HEK293T (cell line): ENCODE measurements at regions not wholly inside any gene's neighbourhood (a gene's known extent, or its start where the extent isn't known, plus 50 kb on each side); places are given as distances from the start of the nearest gene placed in this dataset.
"Not testable (repeated sequence)": the region's sequence is repeated elsewhere in the genome, so short reads cannot be mapped to it uniquely, and the experiment has no call there.

Source experiments
- CTCF ChIA-PET: fragments of 350-600 bp; formaldehyde crosslinking; extraction: SDS; loops from one replicate; lab custom pipeline; 2021; ENCODE audit warnings: antibody characterized with exemption, inconsistent platforms; lab: Yijun Ruan, JAX
- POLR2A ChIA-PET: fragments of 350-600 bp; formaldehyde crosslinking; extraction: SDS; loops from one replicate; lab custom pipeline; 2020; ENCODE audit warnings: antibody characterized with exemption, inconsistent platforms; lab: Yijun Ruan, JAX
- DNase-seq: peaks from one replicate; pipeline ENCODE4 v3.0.0; 2012; ENCODE audit warnings: mixed read lengths; ENCODE audit errors: extremely low spot score
- ARNT ChIP-seq: fragments of 450-650 bp; IDR thresholded peaks from 2 replicates; pipeline ENCODE4 v1.6.1; 2017; ENCODE audit warnings: mild to moderate bottlenecking
- BHLHE40 ChIP-seq: fragments of 450-650 bp; IDR thresholded peaks from 2 replicates; pipeline ENCODE4 v1.6.1; 2016; ENCODE audit warnings: mild to moderate bottlenecking, moderate library complexity, borderline replicate concordance
- CTBP1 ChIP-seq: fragments of 450-650 bp; IDR thresholded peaks from 2 replicates; pipeline ENCODE4 v1.6.1; 2016; ENCODE audit warnings: borderline replicate concordance
- ELF4 ChIP-seq: fragments of 450-650 bp; IDR thresholded peaks from 2 replicates; pipeline ENCODE4 v1.6.1; 2017; ENCODE audit warnings: antibody characterized with exemption
- FOXA1 ChIP-seq: fragments of 450-650 bp; IDR thresholded peaks from 2 replicates; pipeline ENCODE4 v1.6.1; 2016; ENCODE audit warnings: mild to moderate bottlenecking
- FOXK2 ChIP-seq: fragments of 450-650 bp; IDR thresholded peaks from 2 replicates; pipeline ENCODE4 v1.6.1; 2016; ENCODE audit warnings: mild to moderate bottlenecking
- FOXM1 ChIP-seq: fragments of 450-650 bp; IDR thresholded peaks from 2 replicates; pipeline ENCODE4 v1.6.1; 2017; ENCODE audit warnings: mild to moderate bottlenecking, borderline replicate concordance
- HDGF ChIP-seq: fragments of 450-650 bp; IDR thresholded peaks from 2 replicates; pipeline ENCODE4 v1.6.1; 2017; ENCODE audit warnings: antibody characterized with exemption, borderline replicate concordance
- L3MBTL2 ChIP-seq: fragments of 450-650 bp; conservative IDR thresholded peaks from 2 replicates; pipeline ENCODE4 v1.6.1; 2016; ENCODE audit warnings: mild to moderate bottlenecking
- LEF1 ChIP-seq: fragments of 450-650 bp; IDR thresholded peaks from 2 replicates; pipeline ENCODE4 v1.6.1; 2017; ENCODE audit warnings: mild to moderate bottlenecking, borderline replicate concordance
- NFRKB ChIP-seq: fragments of 450-650 bp; IDR thresholded peaks from 2 replicates; pipeline ENCODE4 v1.6.1; 2016; ENCODE audit warnings: mild to moderate bottlenecking, moderate library complexity
- PKNOX1 ChIP-seq: fragments of 450-650 bp; IDR thresholded peaks from 2 replicates; pipeline ENCODE4 v1.6.1; 2016
- SP1 ChIP-seq: fragments of 450-650 bp; IDR thresholded peaks from 2 replicates; pipeline ENCODE4 v1.6.1; 2017
- SUZ12 ChIP-seq: fragments of 450-650 bp; IDR thresholded peaks from 2 replicates; pipeline ENCODE4 v1.6.1; 2016; ENCODE audit warnings: mild to moderate bottlenecking
- TARDBP ChIP-seq: fragments of 450-650 bp; IDR thresholded peaks from 2 replicates; pipeline ENCODE4 v1.6.1; 2016
- ZNF384 ChIP-seq: fragments of 450-650 bp; IDR thresholded peaks from 2 replicates; pipeline ENCODE4 v1.6.1; 2016

- ChIA-PET POLR2A (no interaction called here), CTCF (no interaction called here)
- no peak for DNase-seq
- TF ChIP-seq ZNF384: no peak
- TF ChIP-seq HDGF: no peak
- TF ChIP-seq ARNT: no peak
- TF ChIP-seq FOXM1: no peak
- no peak for TF ChIP-seq FOXK2
- TF ChIP-seq ELF4: peak; percentile 97
- TF ChIP-seq NFRKB: no peak
- TF ChIP-seq FOXA1: no peak
Observed at GRCh38 chr14:58771016-58771415, 133.3 kb downstream of the DACT1 start.

GRCh38 chr14:58772116-58772515 is 134.4 kb downstream of the DACT1 start:
- TF ChIP-seq L3MBTL2 (no peak), PKNOX1 (peak; percentile 73), ELF4 (no peak), BHLHE40 (no peak), FOXM1 (no peak), CTBP1 (peak; percentile 48; the same call in 1 of the 2 replicates), NFRKB (no peak), FOXA1 (no peak), ARNT (no peak), SUZ12 (no peak)
- ChIA-PET POLR2A (no interaction called here), CTCF (interaction anchor here (0.5 to 1.7 kb wide), 3 partner anchors 10 to 52 kb away, joined by 3 to 8 read pairs (median 4); no protein-coding TSS in a partner anchor)
- DNase-seq: no peak

DNA sequence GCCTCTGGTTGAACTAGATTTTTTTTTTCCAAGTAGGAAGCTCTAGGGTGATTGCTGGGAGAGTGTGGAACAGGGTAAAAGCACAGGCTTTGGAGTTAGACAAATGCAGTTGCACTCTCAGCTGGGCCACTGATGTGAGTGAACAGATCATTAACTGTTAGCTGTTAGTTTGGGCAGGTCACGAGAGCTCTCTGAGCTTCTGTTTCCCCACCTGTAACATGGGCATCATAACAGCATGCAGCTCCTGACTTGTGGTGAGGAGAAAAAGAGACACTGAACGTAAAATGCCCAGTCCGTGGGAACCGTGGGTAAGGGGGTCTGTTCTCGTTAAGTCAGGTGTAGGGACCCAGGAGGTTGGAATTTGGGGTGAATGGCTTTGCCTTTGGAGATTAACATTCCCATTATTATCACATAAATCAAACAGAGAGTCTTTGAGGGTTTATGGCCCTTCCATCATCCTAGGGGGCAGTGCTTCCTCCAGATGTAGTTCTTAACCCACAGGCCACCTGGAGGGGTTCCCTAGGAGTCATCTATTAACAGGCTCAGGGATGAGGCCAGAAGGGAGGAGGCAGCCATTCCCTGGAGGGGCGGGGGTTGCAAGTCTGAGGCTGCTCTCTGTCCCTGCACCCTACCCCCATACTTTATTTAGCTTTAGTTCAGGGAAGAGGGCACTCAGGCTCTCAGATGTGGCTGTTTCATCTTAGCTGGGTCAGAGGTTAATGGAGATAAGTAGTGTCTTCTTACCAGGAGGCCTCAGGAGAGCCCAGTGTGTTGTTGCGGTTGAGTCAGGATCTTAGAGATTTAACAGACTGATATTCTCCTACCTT is 135.2 kb downstream of the DACT1 start:
- ChIA-PET CTCF (interaction anchor here (0.5 to 1.7 kb wide), 5 partner anchors 9 to 134 kb away, joined by 3 to 8 read pairs (median 4); no protein-coding TSS in a partner anchor), POLR2A (interaction anchor here (1.2 kb wide), 1 partner anchor 135 kb away, joined by 5 read pairs; no protein-coding TSS in a partner anchor)
- peak; percentile 45 for DNase-seq

DNA sequence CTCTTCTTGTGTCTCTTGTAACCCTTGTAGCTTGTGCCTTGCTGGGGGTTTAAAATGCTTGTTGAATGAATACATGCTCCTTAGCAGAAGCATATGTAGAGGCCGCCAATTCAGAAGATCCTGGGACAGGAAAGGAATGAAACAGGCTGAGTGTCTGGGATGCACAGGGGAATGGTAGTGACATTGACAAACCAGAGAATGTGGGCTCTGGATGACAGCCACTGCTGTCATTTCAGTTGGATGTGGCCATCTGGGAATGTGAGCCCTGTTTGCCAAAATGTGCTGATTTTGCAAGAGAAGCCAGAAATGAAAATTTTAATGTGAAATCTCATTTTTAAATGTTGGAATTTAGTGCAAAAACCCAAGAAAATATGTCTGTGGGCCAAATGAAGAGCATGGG is 136.8 kb downstream of the DACT1 start:
- POLR2A ChIA-PET: no interaction called here
- no peak for TF ChIP-seq SP1
- TF ChIP-seq HDGF: no peak
- TF ChIP-seq L3MBTL2: no peak
- TF ChIP-seq SUZ12: no peak
- TF ChIP-seq BHLHE40: no peak
- TF ChIP-seq LEF1: no peak
- TF ChIP-seq TARDBP: no peak
- TF ChIP-seq ARNT: no peak
- no peak for TF ChIP-seq FOXM1
- TF ChIP-seq ELF4: no peak
- no peak for TF ChIP-seq FOXK2
- no peak for TF ChIP-seq ZNF384
- no peak for TF ChIP-seq PKNOX1
- TF ChIP-seq FOXA1: no peak
- TF ChIP-seq NFRKB: no peak
- no peak for TF ChIP-seq CTBP1
- DNase-seq: no peak
- CTCF ChIA-PET: no interaction called here

More for the DNA sequence above, 135.2 kb downstream of the DACT1 start:
- TF ChIP-seq HDGF (no peak), ARNT (0 out of 2 replicates have a peak, but pooled peaks have one; percentile 28), PKNOX1 (peak; percentile 90), CTBP1 (0 out of 2 replicates have a peak, but pooled peaks have one; percentile 32)

GRCh38 chr14:58775130-58775529 is 137.4 kb downstream of the DACT1 start:
- DNase-seq, CTCF ChIA-PET: not testable (repeated sequence)
- POLR2A ChIA-PET: interaction anchor here (0.9 kb wide), 1 partner anchor 9 kb away, joined by 3 read pairs; no protein-coding TSS in a partner anchor

DNA sequence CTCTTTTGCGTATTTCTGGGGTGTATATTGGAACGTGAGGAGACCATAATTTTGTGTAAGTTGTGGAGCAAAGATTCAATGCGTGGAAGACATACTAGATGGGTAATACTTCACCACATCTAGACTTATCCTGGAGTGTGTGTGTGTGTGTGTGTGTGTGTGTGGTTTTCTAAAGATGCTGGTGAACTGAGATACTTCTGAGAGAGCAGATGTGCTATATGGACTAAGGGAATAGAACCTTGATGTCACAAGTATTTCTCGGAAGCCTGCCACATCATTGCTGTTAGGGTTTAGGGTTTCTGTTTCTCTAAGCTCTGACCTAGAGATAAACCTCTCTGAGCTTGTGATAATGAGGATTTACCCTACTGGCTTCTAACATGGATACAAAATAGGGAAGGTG is 138.8 kb downstream of the DACT1 start:
- ChIA-PET POLR2A (no interaction called here), CTCF (no interaction called here)
- no peak for TF ChIP-seq BHLHE40
- TF ChIP-seq ELF4: no peak
- no peak for TF ChIP-seq CTBP1
- no peak for TF ChIP-seq FOXM1
- TF ChIP-seq TARDBP: no peak
- no peak for TF ChIP-seq FOXA1
- TF ChIP-seq FOXK2: no peak
- no peak for TF ChIP-seq SUZ12
- no peak for TF ChIP-seq L3MBTL2
- no peak for TF ChIP-seq PKNOX1
- TF ChIP-seq NFRKB: no peak
- TF ChIP-seq HDGF: no peak
- TF ChIP-seq SP1: no peak
- TF ChIP-seq ARNT: no peak
- TF ChIP-seq ZNF384: no peak
- DNase-seq: no peak
